Cerebellar nuclear complex (tissue), 1 donor: ENCODE measurements at regions not wholly inside any gene's neighbourhood (a gene's known extent, or its start where the extent isn't known, plus 50 kb on each side); places are given as distances from the start of the nearest gene placed in this dataset.

Experiments used
- DNase-seq, 2 experiments: peaks; one replicate each; lab custom pipeline; 2025; lab: John Stamatoyannopoulos, UW

DNA sequence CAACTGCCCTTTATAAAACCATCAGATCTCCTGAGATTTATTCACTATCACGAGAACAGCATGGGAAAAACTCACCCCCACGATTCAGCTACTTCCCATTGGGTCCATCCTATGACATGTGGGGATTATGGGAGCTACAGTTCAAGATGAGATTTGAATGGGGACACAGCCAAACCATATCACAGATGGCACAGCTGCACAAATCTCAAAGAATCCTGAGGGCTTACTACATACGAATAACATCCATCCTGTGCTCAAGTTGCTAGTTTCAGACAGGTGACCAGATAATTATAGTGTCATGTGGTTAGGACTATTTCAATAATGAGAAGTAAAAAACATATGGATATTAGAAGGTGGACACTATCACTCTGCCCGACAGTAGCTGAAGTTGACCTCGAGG is 211.2 kb downstream of the NUAK1 start:
- DNase-seq, result no peak

DNA sequence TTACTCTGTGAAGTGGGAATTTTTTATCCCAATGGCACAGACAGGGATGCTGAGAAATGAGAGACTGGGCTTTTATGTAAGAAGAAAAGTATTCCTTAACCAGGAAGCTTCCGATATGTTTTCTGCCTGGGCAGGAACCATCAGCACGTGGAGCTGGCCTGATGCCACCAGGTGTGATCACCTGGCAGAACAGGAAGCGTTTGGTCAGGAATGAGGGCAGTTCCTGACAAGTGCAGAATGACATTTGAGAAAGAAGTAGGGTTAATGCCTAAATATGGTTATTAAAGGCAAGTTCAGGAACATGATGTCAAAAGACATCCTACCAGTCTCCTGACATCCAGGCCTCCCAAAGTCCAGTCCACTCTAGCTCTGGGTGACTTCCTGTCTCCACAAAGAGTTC is 210.3 kb downstream of the NUAK1 start:
- no peak for DNase-seq

DNA sequence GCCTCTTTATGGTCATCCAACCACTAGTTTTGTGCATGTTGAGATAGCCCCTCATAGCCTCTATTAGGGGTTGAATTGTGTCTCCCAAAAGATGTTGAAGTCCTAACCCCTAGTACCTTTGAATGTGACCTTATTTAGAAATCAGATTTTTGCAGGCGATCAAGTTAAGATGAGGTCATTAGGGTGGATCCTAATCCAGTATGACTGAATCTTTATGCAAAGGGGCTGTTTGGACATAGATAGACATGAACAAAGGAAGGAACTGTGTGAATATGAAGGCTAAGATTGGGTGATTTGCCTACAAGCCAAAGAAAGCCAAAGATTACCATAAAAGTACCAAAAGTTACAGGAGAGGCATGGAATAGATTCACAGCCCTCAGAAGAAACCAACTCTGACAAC is 209.6 kb downstream of the NUAK1 start:
- no peak for DNase-seq

DNA sequence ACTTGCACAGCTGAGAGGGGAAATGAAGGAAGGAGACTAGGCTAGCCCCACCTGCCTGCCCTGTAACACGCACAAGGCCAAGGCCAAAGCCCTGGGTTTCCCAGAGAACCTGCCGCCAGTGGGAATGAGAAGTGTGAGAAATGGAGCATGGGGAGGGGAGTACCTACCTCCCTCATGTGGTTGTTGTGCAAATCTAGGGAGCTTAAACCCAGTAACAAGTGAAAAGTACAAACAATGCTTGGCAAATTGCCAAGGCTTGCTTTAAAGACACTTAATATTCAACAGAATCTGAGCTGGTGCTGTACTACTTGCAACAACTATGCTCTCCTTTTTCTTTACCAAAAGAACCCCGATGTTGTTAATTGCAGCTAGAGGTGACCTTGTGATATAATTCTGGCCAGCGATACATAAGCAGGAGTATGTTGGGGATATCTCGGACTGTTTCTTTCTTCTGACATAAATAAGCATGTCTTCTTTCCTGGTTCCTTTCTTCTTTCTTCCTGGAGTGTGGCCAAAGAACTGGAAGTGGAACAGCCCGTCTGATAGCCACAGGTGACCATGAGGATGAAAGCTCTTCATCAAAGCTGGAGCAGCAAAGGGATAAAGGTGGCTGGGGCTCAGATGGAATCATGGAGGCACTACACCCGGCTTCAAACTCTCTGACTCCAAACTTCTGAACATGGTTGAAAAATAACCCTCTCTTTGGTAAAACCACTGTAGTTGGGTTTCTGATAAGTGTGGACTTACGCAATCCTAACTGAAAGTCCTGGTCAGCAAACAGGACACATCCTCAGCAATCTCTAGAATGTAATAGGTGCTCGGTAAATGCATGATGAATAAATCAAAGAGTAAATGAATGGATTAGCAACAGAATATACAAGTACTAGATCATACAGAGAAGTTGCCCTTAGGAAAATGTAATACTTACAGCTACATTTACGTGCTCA is 207.9 kb downstream of the NUAK1 start:
- no peak for DNase-seq

DNA sequence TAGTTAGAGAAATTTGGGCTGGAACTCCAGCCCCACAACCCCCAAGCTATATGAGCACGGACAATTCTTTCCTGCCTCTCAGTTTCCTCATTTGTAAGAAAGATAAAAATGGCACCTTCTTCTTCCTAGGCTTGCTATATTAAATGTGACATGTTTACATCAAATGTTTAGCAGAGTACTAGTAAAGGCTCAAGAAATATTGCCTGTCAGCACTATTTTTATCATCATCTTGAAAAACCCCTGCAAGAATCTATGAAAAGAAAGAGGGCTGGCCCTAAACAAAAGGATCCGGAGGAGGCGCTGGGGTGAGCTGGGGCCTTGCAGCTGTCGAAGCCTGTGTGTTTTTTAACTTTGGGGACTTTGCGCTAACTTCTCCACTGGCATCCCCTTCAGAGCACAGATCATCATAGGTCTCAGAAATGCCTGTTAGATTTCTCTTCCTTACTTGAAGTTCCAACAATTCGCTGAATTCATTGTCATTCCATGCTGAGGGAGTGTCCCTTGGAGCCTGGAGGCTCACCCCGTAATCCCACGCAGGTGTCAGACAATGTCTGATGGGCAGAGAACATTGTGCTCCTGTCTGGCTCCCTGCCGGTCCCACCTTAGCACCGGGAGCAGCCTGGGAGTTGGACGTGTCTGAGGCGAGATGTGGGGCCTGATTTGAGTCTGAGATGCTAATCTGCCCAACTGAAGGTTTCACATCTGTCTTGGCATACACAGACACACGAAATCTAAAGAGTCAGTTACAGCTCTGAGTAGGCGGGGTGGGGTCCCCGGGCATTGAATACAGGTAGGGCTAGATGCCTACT is 206.8 kb downstream of the NUAK1 start:
- DNase-seq, result no peak

DNA sequence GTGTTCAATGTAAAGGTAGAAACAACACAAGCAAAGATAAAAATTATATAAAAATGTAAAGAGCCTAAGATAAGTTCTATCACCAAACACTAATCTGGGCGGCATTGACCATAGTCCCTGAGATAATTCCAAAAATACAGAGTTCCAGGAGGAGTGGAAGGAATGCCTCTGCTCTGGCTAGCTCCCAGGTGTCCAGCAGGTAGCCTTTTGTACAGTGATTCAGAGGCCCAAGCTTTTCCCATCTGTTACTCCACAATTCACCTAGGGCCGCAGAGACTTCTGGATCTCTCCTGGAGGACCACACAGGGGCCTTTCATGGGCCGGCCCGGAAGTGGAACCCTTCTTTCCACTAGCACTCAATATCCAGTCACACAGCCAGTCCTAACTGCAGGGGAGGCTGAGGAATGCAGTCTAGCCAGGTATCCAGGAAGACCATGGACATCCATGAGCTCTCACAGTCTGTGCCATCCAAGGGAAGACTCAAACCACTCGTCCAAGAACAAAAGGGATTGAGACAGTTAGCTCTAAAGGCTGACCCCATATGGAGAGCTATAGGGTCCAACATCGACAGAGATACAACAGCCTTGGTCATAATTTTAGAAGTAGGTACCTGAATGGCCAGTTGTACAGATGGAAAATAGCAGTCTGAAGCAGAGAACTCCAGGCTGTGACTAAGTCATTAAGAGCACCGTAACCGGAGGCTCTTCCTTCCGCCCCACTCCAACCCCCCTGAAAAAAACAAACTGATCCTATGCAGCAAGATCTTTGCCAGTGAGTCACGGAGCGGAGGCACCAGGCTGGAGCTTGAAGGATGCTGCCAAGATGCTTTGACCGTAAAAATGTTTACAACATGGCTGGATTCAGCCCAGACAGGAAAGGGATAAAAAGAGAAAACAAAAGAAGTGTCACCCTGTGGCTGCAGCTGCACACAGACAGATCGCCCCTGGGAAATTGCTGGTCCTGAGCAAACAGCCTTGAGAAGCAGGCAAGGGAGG is 204.8 kb downstream of the NUAK1 start:
- peak in 1 of 2 experiments; percentile 72 for DNase-seq

DNA sequence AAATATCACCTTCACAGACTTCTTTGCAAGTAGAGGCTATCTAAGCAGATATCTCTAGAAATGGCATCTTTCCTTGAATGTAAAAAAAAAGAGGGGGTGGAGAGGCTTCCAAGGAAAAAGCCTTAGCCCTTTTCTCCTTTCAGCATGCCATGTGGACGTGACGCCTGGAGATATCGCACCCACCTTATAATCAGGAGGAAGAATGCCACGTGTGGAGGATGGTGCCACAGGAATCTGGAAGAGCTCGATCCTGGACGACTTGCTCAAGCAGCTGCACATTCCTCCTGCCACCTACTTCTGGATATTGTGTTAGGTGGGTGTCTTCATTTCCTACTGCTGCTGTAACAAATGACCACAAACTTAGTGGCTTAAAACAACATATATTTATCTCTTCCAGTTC is 203.6 kb downstream of the NUAK1 start:
- DNase-seq, result no peak

DNA sequence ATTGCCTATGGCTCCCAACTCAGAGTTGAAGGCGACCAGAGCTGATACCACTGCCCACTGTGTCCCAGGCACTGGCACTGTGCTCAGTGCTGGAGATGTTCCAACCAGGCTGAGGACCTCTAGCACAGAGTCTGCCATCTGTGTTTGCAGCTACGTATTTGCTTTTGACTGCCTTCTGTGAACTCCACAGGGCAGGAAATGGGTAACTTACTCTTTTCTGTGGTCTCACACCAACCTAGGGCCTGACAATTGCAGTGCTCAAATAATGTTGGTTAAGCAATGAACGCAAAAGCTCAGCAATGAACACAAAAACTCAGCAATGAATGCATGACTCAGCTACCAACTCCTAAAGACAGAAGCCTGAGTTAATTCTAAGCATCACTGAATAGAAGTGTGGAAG is 202.8 kb downstream of the NUAK1 start:
- no peak for DNase-seq

DNA sequence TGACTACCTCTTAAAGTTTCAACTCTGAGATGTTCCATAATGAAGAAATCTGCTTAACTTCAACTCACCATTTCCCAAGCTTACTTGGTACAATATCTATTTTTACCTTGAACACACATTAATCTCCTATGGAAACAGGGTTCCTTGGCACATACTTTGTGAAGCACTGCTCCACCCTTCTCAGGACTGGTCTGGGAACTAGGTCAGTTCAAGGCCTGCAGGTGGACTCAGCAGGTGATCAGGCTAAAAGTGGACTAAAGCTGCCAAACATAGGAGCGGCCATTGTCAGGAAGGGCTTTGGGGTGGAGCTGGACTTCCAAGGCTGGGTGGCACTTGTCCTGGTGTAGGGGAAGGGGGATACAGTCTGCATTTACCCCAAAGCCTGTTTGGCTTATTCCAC is 202.3 kb downstream of the NUAK1 start:
- DNase-seq, result peak in 1 of 2 experiments; percentile 10

DNA sequence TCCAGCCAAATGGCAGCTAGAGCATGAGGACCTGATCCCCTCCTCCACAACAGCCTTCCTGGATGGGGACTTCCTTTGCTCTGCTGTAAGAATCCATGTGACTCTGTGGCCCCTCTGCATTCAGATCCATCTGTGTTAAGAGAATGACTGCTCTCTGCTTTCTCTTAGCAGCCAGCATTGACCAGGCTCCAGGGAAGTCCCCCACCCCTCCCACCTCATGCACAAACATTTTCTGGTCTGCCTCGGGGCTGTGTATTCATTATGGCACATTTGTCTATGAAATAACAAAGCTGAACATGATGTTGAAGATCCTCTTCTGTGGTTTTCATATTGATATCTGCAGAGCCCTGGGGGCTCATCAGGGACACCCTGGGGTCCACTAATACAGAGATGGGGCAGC is 201.7 kb downstream of the NUAK1 start:
- DNase-seq, result no peak

DNA sequence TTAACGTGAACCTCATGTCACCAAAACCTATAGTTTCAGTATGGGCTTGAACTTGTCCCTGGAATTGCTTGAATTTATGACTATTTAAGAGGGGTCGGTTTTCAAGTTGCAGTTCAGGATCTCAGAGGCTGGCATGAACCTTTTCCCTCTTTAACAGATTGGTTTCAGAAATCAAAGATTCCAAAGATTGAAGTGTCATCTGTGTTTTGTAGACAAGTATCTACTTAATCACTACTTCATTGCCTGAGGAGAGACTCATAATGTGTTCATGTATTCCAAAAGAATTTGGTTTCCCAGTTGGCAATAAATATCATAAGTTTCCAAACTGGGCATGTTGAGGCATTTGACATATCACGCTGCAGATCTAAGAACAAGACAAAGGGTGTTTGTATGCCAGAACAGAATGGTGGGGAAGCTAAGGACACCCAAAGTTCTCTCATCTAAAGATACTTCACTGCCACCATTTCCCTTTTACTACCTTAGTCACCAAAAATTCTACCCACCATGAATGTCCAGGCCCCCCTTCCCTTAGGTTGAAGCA is 199.5 kb downstream of the NUAK1 start:
- no peak for DNase-seq

DNA sequence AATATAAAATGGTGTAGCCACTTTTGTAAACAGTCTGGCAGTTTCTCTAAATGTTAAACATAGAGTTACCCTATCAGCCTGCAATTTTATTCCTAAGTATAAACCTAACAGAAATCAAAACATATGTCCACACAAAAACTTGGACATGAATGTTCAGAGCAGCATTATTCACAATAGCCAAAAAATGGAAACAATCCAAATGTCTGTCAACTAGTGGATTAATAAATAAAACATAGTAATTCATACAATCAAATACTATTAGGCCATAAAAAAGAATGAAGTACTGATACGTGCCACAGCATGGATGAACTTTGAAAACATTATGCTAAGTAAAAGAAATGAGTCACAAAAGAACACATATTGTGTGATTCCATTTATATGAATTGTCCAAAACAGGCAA is 196.5 kb downstream of the NUAK1 start:
- DNase-seq, result no peak

DNA sequence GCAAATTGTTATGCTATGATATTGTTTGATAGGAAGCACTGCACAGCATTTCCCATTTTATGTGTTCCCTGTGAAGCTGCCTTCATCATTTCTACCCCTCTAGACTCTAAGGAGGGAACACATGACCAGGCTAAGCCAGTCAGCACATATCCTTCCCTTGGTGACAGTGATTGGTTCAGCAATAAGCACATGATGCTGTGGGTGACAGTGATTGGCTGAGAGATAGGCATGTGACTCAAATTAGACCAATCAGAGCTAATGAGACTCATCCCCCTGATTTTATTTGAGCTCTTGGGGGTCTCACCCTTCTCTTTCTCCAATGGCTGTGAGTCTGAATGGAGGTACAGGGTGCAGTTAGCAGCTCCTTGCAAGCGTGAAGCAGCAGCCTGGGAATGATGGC is 195.2 kb downstream of the NUAK1 start:
- DNase-seq, result no peak

DNA sequence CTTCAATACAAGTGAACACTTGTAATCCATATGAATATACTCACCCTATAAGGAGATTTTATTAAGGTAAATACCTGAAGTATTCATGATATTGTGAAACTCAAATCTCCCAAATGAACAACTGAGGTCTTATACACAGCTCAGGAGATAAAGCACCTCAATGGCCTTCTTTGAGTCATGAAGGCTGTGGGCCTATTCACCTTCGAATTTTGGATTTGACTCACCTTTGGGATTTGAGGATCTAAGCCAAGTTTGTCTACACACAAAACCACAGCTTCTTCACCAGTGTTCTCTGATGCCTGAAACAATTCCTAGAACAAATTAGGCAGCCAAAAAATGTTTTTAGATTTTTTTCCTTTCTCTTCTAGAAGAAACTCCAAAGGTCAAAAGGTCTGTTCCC is 194.1 kb downstream of the NUAK1 start:
- DNase-seq, result no peak

DNA sequence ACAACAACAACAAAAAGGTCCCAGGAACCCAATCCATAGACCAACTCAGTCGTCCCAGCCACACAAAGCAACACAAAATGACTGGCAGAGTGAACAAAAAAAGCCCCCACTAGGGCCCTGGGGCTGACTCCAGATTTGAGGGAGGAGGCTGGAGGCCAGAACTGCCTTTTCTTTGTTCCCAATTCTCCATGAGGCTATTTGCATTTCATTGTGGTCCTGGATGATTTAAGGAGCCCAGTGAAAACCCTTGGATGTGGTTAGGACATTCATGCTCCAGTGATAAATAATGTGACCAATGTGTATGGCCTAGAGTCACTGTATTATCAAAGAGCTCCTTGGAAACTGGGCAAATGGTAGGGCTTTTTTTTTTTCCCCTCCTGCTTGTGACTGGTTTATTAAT is 192.9 kb downstream of the NUAK1 start:
- no peak for DNase-seq

DNA sequence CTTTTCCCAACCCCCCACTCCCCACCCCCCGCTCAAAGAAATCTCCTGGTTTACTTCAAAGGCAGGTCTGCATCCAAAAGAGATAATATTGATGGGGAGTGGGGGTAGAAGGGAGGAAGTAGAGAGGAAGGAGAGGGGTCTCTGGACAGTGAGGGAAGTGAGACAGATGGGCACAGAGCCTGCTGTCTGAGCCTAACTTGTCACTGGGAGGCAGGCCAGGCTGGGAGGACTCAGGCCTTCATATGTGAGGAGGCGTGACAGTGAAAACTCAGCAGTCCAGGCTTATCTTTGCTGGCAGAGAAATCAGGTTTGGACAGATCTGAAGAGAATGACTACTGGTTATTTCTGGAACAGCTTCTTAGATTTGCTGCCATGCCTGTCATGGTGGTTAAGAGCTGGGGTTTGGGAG is 192.3 kb downstream of the NUAK1 start:
- no peak for DNase-seq

DNA sequence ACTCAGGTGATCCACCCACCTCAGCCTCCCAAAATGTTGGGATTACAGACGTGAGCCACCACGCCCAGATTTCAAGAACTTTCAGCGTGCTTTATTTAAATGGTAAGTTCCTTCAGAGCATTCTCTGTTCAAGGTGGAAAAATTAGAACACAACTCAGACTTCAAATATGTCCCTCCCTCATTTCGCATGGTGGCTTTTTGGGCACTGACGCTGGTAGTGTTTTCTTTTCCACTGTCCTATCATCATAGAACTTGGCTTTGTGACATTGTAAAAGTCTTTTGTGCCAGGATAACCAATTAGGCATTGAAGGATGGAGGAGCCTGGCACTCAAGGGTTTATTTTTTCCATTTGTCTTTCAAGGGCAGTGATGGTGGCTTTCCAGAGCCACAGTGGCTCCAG is 190.8 kb downstream of the NUAK1 start:
- no peak for DNase-seq

DNA sequence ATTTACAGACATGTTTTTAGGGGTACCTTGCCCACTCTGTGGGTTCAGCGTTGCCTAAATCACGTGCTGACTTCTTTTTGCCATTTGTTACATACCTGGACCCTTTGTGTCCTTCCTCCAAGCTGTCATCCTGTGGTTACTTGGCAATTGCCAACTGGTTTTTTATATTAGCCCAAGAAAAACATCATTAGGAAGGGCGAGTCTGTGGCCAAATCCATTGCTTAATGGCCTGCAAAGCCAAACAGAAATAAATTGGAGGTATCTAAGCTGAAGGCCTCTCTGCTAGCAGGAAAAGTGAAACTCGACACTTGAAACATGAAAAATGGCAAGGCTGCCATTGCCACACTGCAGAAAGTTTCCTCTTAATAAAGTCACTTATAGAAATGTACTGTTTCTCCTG is 190.4 kb downstream of the NUAK1 start:
- DNase-seq, result peak in 1 of 2 experiments; percentile 8

DNA sequence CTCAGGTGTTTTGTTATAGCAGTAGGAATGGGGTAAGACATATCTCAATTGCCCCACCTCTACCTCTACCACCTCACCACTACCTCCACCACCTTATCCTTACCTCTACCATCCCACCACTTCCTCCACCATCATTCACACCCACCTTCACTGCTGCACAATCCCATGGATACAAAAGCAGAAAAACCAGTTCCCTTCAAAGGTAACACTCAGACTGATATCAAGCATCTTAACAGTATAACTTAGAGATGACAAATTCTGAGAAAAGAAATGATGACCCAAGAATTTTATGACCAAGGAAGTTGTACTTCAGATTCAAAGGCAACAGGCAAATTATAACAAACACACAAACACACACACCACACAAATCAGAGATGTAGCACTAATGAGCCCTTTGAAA is 189.4 kb downstream of the NUAK1 start:
- DNase-seq, result no peak

DNA sequence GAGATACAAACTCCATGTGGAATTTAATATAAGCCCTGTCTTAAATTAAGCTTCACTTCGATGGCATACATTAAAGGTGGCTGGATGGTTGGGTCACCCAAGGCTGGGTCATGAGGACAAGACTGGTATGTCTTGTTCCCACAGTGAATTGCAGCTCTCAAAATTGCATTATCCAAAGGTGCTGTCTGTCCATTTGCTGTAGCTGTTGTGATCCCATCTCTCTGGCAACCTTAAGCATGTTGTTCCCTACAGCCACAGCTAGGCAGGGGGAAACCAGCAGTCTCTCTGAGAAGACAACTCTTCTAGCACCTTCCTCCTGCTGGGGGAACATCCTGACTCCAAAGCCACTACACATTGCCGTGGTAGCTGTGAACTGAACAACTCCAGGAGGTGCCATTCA is 187.0 kb downstream of the NUAK1 start:
- no peak for DNase-seq
